ENCODE measurements at regions not wholly inside any gene's neighbourhood (a gene's known extent, or its start where the extent isn't known, plus 50 kb on each side); places are given as distances from the start of the nearest gene placed in this dataset.

DNA sequence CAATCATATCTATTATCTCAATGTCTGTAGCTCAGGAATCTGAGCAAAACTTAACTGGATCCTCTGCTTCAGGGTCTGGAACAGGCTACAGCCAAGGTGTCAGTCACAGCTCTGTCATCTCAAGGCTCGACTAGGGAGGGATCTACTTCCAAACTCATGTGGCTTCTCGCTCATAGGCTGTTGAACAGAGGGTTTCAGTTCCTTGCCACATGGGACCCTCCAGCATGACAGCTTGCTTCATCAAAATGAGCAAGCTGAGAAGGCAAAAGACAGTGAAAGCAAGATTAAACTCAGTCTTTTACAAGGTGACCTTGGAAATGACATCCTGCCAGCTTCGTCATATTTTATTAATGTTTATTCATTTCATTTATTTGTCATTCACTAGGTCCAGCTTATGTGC is 111.7 kb downstream of the GADD45G start:
- TF ChIP-seq, protein P1, sequence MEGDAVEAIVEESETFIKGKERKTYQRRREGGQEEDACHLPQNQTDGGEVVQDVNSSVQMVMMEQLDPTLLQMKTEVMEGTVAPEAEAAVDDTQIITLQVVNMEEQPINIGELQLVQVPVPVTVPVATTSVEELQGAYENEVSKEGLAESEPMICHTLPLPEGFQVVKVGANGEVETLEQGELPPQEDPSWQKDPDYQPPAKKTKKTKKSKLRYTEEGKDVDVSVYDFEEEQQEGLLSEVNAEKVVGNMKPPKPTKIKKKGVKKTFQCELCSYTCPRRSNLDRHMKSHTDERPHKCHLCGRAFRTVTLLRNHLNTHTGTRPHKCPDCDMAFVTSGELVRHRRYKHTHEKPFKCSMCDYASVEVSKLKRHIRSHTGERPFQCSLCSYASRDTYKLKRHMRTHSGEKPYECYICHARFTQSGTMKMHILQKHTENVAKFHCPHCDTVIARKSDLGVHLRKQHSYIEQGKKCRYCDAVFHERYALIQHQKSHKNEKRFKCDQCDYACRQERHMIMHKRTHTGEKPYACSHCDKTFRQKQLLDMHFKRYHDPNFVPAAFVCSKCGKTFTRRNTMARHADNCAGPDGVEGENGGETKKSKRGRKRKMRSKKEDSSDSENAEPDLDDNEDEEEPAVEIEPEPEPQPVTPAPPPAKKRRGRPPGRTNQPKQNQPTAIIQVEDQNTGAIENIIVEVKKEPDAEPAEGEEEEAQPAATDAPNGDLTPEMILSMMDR (IDR thresholded peaks at IDR 0.05) = no peak
- TF ChIP-seq POLR2A (IDR thresholded peaks at IDR 0.05) (no peak), POLR2AphosphoS5 (IDR thresholded peaks at IDR 0.05) (no peak), EP300 (IDR thresholded peaks at IDR 0.05; ENCODE audit: low read depth) (no peak)
